HFF-Myc (cell line): ENCODE measurements at regions not wholly inside any gene's neighbourhood (a gene's known extent, or its start where the extent isn't known, plus 50 kb on each side); places are given as distances from the start of the nearest gene placed in this dataset.

ENCODE experiments used
- DNase-seq: peaks from one replicate; pipeline ENCODE4 v3.0.0-alpha.2; 2011; ENCODE audit warnings: low read depth; ENCODE audit errors: extremely low read depth
- H3K4me3 ChIP-seq: replicated peaks from 2 replicates; pipeline ENCODE4 v1.5.1; 2011; ENCODE audit warnings: low read depth, mild to moderate bottlenecking, control low read depth, low read length
- TF ChIP-seq, protein P1 (sequence below): IDR thresholded peaks from 2 replicates; pipeline ENCODE4 v1.5.1; 2012; ENCODE audit warnings: mild to moderate bottlenecking, low read depth, low read length, control low read depth; ENCODE audit errors: missing control alignments

GRCh38 chr5:34525761-34526160, 130.4 kb upstream of the RAI14 start:
- TF ChIP-seq, protein P1, sequence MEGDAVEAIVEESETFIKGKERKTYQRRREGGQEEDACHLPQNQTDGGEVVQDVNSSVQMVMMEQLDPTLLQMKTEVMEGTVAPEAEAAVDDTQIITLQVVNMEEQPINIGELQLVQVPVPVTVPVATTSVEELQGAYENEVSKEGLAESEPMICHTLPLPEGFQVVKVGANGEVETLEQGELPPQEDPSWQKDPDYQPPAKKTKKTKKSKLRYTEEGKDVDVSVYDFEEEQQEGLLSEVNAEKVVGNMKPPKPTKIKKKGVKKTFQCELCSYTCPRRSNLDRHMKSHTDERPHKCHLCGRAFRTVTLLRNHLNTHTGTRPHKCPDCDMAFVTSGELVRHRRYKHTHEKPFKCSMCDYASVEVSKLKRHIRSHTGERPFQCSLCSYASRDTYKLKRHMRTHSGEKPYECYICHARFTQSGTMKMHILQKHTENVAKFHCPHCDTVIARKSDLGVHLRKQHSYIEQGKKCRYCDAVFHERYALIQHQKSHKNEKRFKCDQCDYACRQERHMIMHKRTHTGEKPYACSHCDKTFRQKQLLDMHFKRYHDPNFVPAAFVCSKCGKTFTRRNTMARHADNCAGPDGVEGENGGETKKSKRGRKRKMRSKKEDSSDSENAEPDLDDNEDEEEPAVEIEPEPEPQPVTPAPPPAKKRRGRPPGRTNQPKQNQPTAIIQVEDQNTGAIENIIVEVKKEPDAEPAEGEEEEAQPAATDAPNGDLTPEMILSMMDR = no peak
- DNase-seq = no peak
- no peak overlapping the region for H3K4me3 ChIP-seq

DNA sequence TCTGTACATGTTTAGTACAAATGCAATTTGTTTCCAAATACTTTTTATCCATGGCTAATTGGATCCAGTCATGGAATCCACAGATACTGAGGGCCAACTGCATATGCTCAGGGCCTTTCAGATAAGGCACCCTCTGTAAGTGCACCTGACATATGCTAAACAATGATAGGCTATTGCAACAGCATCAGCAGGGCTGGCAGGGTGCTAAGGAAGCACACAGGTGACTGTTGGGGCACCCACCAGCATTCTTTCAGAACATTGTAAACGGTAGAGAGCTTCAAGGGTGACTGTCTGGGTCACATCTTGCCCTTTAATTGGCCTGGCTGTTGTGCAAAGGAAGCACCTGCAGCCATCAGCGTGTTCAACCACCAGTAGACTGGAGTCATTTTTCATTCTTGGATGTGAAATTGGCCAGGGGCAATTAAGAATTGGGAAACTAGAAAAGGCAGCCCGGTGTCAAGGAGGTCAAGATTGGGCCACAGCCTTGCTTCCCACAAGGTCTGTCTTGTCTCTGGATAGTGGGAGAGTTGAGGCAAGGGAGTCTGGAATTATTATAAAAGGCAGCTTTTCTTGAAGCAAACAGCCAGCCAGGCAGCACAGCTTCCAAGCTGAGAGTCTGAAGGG, 129.3 kb upstream of the RAI14 start:
- DNase-seq = no peak
- TF ChIP-seq, protein P1 = no peak
- no peak overlapping the region for H3K4me3 ChIP-seq

DNA sequence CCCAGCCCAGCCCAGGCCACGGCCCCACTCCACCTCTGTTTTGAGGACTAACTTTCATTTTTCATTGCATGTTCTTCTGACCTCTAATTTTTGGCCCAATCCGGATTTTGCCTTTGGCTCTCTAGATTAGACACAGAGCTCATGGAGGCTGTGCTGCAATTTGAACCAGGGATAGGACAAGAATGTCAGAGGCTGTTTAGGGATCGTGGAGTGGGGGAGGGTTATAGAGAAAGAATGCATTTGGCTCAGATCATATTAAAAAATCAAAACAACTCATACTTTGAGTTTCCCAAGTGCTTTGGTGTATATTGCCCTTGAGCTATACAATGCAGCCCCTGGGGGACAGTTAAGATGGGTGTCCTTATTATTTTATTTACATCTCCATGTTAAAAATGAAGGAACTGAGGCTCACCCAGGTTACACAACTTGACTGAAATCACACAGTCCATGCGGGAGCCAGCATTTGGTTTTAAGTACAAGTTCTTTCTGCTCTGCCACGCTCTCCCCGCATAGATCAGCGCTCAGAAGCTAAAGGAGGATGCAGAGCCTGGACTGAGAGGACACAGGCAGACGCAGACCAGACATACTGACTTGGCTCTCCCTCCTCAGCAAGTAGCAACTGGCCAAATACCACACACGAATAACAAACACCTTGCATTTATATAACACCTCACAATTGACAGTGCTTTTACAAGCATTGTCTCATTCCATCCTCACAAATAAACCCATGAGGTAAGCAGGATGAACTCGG, 126.4 kb upstream of the RAI14 start:
- no peak overlapping the region for H3K4me3 ChIP-seq
- DNase-seq = no peak
- TF ChIP-seq, protein P1 = no peak

- TF ChIP-seq, protein P1 = no peak
- no peak overlapping the region for H3K4me3 ChIP-seq
- DNase-seq = no peak
Observed at GRCh38 chr5:34530637-34531036, 125.5 kb upstream of the RAI14 start.

GRCh38 chr5:34531751-34532360, 124.3 kb upstream of the RAI14 start:
- TF ChIP-seq, protein P1 = no peak
- H3K4me3 ChIP-seq = no peak overlapping the region
- DNase-seq = no peak

DNA sequence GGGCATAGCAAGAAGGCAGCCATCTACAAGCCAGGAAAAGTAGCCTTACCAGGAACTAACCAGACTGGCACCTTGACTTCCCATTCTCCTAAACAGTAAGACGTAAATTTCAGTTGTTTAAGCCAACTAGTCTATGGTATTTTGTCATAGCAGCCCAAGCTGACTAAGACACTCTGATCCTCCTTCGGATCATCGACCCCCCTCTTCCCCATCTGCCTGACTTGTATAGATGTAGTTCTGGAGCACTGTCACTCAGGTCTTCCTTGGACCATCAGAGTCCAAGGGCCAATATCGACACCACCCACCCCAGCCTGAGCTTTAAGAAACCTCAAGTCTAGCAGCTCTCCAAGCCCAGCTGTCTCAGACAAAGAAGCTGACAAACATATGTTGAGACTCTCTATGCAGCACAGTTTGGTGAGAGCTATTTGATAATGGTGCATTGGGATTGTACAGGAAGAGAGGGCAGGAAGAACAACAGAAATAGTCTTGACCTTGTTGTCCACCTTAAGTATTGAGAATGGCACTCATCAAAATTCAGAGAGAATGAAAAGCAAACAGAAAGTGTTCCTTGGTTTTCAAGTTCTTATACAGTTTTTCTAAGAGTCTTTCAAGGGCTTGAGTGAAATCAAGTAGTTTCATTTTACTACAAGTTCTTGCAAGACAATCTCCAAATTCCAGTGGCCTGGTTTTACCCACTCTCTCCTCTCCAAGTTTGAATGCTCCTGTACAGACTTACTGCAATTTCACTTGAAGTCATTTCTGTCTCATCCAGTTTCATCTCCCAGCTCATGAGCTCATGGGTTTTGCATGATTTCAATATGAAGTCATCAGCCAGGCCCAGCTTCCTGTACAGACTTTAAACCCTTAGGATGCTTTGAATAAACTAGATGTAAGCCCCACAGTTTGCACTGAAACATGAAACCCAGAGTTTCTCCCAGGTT, 122.3 kb upstream of the RAI14 start:
- DNase-seq = peak; percentile 24
- TF ChIP-seq, protein P1 = no peak

More for the DNA sequence above, 122.3 kb upstream of the RAI14 start:
- H3K4me3 ChIP-seq = no peak overlapping the region
